HCT116 (cell line): ENCODE measurements at regions not wholly inside any gene's neighbourhood (a gene's known extent, or its start where the extent isn't known, plus 50 kb on each side); places are given as distances from the start of the nearest gene placed in this dataset.
"Not testable (repeated sequence)": the region's sequence is repeated elsewhere in the genome, so short reads cannot be mapped to it uniquely, and the experiment has no call there.

Source experiments
- ATAC-seq: fragments of 200-7000 bp; cut with Tn5 transposase; 2 replicates; pipeline ENCODE4 v1.9.1; 2020; ENCODE audit warnings: mild to moderate bottlenecking, moderate library complexity
- BruUV-seq: library from RNA; stranded (reverse); fragments of 400-500 nt; replicated peaks from 2 replicates; lab custom pipeline; 2021; lab: Mats Ljungman, UMichigan
- CTCF ChIA-PET: fragments of 300-600 bp; sonication (Branson Sonifier 250); formaldehyde crosslinking; loops from one replicate; lab custom pipeline; 2021; ENCODE audit warnings: antibody characterized with exemption; lab: Charles Lee
- POLR2A ChIA-PET: fragments of 300-600, 350-600 bp; sonication (Branson Sonifier 250); formaldehyde crosslinking; loops from one replicate; lab custom pipeline; 2021; ENCODE audit warnings: antibody characterized with exemption; lab: Charles Lee
- RAD21 ChIA-PET, 2 experiments: fragments of 300-600 bp; sonication (Branson Sonifier 250); formaldehyde crosslinking; loops; one replicate each; lab custom pipeline; 2023; ENCODE audit warnings: low total read pairs in 2 of 2; ENCODE audit not compliant: uncharacterized antibody in 2 of 2, unreplicated experiment in 2 of 2, low non-redundant PET in 1 of 2; lab: Charles Lee
- DNase-seq: peaks from one replicate; pipeline ENCODE4 v3.0.0-alpha.2; 2010; ENCODE audit warnings: low read depth, low spot score
- H2AFZ ChIP-seq: fragments of 200-600 bp; shearing (Covaris generic), sonication (generic); 2 replicates; pipeline ENCODE4 v1.6.1; 2017; ENCODE audit warnings: low read depth, mixed run types, mixed read lengths, antibody characterized with exemption, low read length; ENCODE audit not compliant: poor library complexity, severe bottlenecking
- H3K27ac ChIP-seq: 2 replicates; pipeline ENCODE4 v1.5.1; 2012; ENCODE audit warnings: low read depth, low read length
- H3K27me3 ChIP-seq: fragments of 200-600 bp; sonication (generic); 2 replicates; pipeline ENCODE4 v1.6.1; 2016; ENCODE audit warnings: mixed run types, low read length, mixed read lengths; ENCODE audit not compliant: insufficient read depth
- H3K36me3 ChIP-seq, 2 experiments: fragments of 200-500 bp in 1 of 2; fragments of 200-600 bp in 1 of 2; sonication (Bioruptor generic) in 1 of 2; sonication (generic) in 1 of 2; 2 replicates each; pipeline versions ENCODE4 v1.5.1 to v1.6.1; 2014 to 2016; ENCODE audit warnings: low read length in 2 of 2, inconsistent platforms in 1 of 2, mixed read lengths in 1 of 2, mixed run types in 1 of 2; ENCODE audit not compliant: insufficient read depth in 2 of 2, control insufficient read depth in 1 of 2
- H3K4me1 ChIP-seq, 2 experiments: fragments of 200-600 bp in 1 of 2; sonication (generic) in 1 of 2; 2 replicates each; pipeline versions ENCODE4 v1.5.1 to v1.6.1; 2012 to 2017; ENCODE audit warnings: low read length in 2 of 2, inconsistent platforms in 1 of 2, mild to moderate bottlenecking in 1 of 2, mixed read lengths in 1 of 2, mixed run types in 1 of 2, moderate library complexity in 1 of 2; ENCODE audit not compliant: insufficient read depth in 2 of 2, control insufficient read depth in 1 of 2
- H3K4me2 ChIP-seq: fragments of 200-600 bp; sonication (generic); 2 replicates; pipeline ENCODE4 v1.6.1; 2017; ENCODE audit warnings: mixed run types, low read length, mixed read lengths
- H3K4me3 ChIP-seq, 2 experiments: fragments of 200-600 bp in 1 of 2; sonication (generic) in 1 of 2; replicated peaks in 1 of 2; 2 replicates each; pipeline ENCODE4 v1.5.1; 2011 to 2016; ENCODE audit warnings: low read length in 2 of 2, control low read depth in 1 of 2, low read depth in 1 of 2, mild to moderate bottlenecking in 1 of 2, mixed read lengths in 1 of 2, mixed run types in 1 of 2
- H3K79me2 ChIP-seq: fragments of 200-600 bp; sonication (generic); 2 replicates; pipeline ENCODE4 v1.6.1; 2017; ENCODE audit warnings: mild to moderate bottlenecking, mixed run types, low read length, moderate library complexity, mixed read lengths; ENCODE audit not compliant: insufficient read depth
- H3K9ac ChIP-seq: fragments of 200-600 bp; sonication (generic); 2 replicates; pipeline ENCODE4 v1.6.1; 2016; ENCODE audit warnings: low read length, mixed read lengths
- H3K9me2 ChIP-seq: fragments of 200-600 bp; sonication (generic), shearing (Covaris generic); 2 replicates; pipeline ENCODE4 v1.6.1; 2017; ENCODE audit warnings: mixed run types, mild to moderate bottlenecking, moderate library complexity; ENCODE audit not compliant: insufficient read depth
- H3K9me3 ChIP-seq, 2 experiments: fragments of 200-500 bp in 1 of 2; fragments of 200-600 bp in 1 of 2; sonication (Bioruptor generic) in 1 of 2; sonication (generic) in 1 of 2; 2 replicates each; pipeline ENCODE4 v1.6.1; 2014 to 2017; ENCODE audit warnings: low read length in 2 of 2, mixed read lengths in 2 of 2, inconsistent platforms in 1 of 2, low read depth in 1 of 2, mild to moderate bottlenecking in 1 of 2, mixed run types in 1 of 2, moderate library complexity in 1 of 2; ENCODE audit not compliant: control insufficient read depth in 1 of 2, insufficient read depth in 1 of 2
- H4K20me1 ChIP-seq: fragments of 200-600 bp; sonication (generic), shearing (Covaris generic); 2 replicates; pipeline ENCODE4 v1.6.1; 2017; ENCODE audit warnings: mixed run types, mild to moderate bottlenecking, moderate library complexity; ENCODE audit not compliant: insufficient read depth
- intact Hi-C: fragments of 100-400 bp; cut with micrococcal nuclease; formaldehyde crosslinking; loops from 2 replicates; pipeline ENCODE4 v1.10.0; 2022
- TF ChIP-seq, protein P1 (sequence below): IDR thresholded peaks from 2 replicates; pipeline ENCODE4 v1.6.1; 2012; ENCODE audit warnings: low read depth
- TF ChIP-seq, protein P2 (sequence below): IDR thresholded peaks from 2 replicates; pipeline ENCODE4 v1.6.1; 2012

DNA sequence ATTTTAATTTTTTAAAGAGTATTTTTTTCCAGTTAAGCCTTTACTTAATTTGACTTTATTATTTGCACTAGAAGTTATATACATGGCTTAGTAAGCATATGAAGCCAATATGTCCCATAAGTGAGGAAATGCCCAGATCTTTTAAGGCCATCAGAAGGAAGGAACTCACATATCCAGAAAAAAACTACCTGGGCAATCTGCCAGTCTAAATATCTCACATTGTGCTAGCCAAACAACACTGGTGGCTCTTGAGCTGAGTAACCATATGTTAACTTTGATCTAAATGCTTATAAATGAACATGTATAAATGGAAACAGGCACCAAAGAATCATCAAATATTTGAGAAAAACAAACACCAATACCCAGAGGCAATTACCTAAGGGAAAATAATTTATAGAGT lies 138.6 kb upstream of the APOOL start (continued):
- TF ChIP-seq, protein P1, sequence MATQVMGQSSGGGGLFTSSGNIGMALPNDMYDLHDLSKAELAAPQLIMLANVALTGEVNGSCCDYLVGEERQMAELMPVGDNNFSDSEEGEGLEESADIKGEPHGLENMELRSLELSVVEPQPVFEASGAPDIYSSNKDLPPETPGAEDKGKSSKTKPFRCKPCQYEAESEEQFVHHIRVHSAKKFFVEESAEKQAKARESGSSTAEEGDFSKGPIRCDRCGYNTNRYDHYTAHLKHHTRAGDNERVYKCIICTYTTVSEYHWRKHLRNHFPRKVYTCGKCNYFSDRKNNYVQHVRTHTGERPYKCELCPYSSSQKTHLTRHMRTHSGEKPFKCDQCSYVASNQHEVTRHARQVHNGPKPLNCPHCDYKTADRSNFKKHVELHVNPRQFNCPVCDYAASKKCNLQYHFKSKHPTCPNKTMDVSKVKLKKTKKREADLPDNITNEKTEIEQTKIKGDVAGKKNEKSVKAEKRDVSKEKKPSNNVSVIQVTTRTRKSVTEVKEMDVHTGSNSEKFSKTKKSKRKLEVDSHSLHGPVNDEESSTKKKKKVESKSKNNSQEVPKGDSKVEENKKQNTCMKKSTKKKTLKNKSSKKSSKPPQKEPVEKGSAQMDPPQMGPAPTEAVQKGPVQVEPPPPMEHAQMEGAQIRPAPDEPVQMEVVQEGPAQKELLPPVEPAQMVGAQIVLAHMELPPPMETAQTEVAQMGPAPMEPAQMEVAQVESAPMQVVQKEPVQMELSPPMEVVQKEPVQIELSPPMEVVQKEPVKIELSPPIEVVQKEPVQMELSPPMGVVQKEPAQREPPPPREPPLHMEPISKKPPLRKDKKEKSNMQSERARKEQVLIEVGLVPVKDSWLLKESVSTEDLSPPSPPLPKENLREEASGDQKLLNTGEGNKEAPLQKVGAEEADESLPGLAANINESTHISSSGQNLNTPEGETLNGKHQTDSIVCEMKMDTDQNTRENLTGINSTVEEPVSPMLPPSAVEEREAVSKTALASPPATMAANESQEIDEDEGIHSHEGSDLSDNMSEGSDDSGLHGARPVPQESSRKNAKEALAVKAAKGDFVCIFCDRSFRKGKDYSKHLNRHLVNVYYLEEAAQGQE, result no peak
- TF ChIP-seq, protein P2, sequence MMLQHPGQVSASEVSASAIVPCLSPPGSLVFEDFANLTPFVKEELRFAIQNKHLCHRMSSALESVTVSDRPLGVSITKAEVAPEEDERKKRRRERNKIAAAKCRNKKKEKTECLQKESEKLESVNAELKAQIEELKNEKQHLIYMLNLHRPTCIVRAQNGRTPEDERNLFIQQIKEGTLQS, result no peak

DNA sequence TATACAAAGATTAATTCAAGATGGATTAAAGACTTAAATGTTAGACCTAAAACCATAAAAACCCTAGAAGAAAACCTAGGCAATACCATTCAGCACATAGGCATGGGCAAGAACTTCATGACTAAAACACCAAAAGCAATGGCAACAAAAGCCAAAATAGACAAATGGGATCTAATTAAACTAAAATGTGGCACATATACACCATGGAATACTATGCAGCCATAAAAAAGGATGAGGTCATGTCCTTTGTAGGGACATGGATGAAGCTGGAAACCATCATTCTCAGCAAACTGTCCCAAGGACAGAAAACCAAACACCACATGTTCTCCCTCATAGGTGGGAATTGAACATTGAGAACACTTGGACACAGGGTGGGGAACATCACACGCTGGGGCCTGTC lies 133.4 kb upstream of the APOOL start:
- H3K27me3 ChIP-seq, H2AFZ ChIP-seq, DNase-seq, H3K79me2 ChIP-seq, H3K4me2 ChIP-seq, CTCF ChIA-PET, BruUV-seq, H3K9ac ChIP-seq, H3K9me3 ChIP-seq, H3K9me2 ChIP-seq, POLR2A ChIA-PET, H3K4me1 ChIP-seq, H3K27ac ChIP-seq, H3K4me3 ChIP-seq, H4K20me1 ChIP-seq, ATAC-seq, H3K36me3 ChIP-seq, intact Hi-C loops, RAD21 ChIA-PET: not testable (repeated sequence)

DNA sequence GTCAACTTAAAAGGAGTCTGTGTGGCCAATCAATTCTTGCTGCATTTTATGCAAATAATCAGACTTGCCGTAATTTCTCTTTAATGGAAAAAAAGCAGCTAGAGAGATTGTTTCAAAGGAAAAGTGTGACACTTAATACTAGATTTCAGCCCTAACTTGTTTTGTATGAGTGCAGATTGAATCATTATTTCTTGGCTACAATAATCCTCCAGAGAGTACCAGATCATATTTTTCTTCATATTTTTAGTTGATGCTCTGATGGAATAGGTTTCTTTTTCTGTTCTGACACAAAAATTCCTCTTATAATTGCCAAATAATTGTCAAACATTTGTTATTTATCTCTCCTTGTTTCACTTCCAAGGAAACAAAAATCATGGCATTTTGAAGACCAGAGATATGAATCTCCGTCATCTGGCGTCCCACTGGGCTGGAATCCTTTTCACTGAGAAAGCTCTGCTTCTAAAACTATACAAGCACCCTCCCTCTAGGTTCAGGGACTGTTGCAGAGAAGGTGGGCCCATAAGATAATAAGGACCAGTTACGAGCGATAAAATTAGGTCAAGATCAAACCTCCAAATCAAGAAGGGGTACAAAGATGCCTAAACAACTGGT lies 131.4 kb upstream of the APOOL start:
- BruUV-seq, H3K4me3 ChIP-seq, POLR2A ChIA-PET: not testable (repeated sequence)

More for the DNA sequence above, 131.4 kb upstream of the APOOL start:
- H3K9me2 ChIP-seq, H3K4me2 ChIP-seq, intact Hi-C loops, RAD21 ChIA-PET, H3K36me3 ChIP-seq, H3K27me3 ChIP-seq, H3K9ac ChIP-seq, H3K27ac ChIP-seq, H4K20me1 ChIP-seq, DNase-seq, H3K79me2 ChIP-seq, CTCF ChIA-PET, H3K9me3 ChIP-seq, H2AFZ ChIP-seq, H3K4me1 ChIP-seq, ATAC-seq: not testable (repeated sequence)
